ENCODE measurements at regions not wholly inside any gene's neighbourhood (a gene's known extent, or its start where the extent isn't known, plus 50 kb on each side); places are given as distances from the start of the nearest gene placed in this dataset.

DNA sequence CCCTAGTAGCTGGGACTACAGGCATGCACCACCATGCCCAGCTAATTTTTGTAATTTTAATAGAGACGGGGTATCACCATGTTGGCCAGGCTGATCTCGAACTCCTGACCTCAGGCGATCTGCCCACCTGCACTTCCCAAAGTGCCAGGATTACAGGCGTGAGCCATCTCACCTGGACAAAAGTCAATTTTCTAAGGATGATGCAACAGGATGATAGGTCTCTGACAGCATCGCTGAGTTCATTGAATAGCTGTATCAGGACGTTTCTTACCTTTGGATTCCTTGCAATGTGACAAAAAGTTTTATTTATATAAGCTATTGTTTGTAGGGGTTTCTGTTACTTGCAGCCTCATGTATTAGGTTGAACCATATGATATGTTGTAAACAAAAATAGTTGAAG is 55.5 kb upstream of the PCED1B start:
- Mint-ChIP-seq H3K27me3 (peaks cover 35 to 38% of the 10 kb centered on the region in 2 donors), H3K36me3 (ENCODE audit: insufficient read depth) (no peaks in the 10 kb centered on the region), H3K4me1 (ENCODE audit: low read depth in 2 of 2) (no peaks in the 10 kb centered on the region), H3K4me3 (no peak overlapping the region), H3K9me3 (no peaks in the 10 kb centered on the region), H3K27ac (no peak overlapping the region)
- DNase-seq = no peak
- no peak for ATAC-seq (replicated peaks)

DNA sequence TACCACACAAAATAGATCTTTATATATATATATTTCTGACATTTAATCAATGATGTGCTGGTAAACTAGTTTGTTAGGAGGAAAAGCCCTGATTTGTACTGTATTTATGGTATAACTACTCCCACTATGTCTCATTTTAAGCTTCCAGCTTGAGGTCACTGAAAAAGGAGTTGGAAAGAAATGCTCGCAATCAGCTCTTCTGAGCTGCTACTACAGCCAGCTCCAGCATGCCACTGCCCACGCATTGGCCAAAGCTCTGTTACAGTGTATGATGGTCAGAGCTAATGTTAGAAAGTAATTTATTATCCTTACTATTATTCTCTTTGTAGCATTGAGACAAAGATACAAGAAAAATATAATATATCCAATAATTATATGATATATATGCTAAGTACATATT is 55.0 kb upstream of the PCED1B start:
- no peaks in the 10 kb centered on the region for H3K4me1 Mint-ChIP-seq (ENCODE audit: low read depth in 2 of 2)
- no peak overlapping the region for H3K4me3 Mint-ChIP-seq
- H3K27me3 Mint-ChIP-seq = peaks cover 32 to 36% of the 10 kb centered on the region in 2 donors
- no peaks in the 10 kb centered on the region for H3K9me3 Mint-ChIP-seq
- ATAC-seq (replicated peaks) = no peak
- no peak for DNase-seq
- no peak overlapping the region for H3K27ac Mint-ChIP-seq
- no peaks in the 10 kb centered on the region for H3K36me3 Mint-ChIP-seq (ENCODE audit: insufficient read depth)

DNA sequence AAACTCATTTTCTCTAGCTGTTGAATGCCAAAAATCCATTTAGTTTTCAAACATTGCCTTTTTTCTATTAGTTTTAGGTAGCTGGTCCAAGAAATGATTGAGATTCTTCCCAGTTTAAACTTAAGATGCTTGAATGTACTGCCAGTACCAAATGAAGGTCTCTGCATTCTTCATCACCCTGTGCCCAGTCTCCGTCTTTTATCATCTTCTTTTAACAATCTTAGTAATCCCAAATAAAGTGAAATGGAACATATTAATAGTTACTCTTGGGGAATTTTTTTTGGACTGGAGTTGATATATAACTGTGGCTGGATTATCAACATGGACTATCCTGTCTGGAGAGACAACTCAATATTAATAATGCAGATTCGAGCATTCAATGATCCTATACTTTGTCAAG is 54.1 kb upstream of the PCED1B start:
- no peak for DNase-seq
- Mint-ChIP-seq H3K27ac (no peak overlapping the region), H3K27me3 (peaks cover 23 to 27% of the 10 kb centered on the region in 2 donors), H3K4me3 (no peak overlapping the region), H3K4me1 (ENCODE audit: low read depth in 2 of 2) (no peaks in the 10 kb centered on the region), H3K36me3 (ENCODE audit: insufficient read depth) (no peaks in the 10 kb centered on the region), H3K9me3 (no peaks in the 10 kb centered on the region)
- no peak for ATAC-seq (replicated peaks)

DNA sequence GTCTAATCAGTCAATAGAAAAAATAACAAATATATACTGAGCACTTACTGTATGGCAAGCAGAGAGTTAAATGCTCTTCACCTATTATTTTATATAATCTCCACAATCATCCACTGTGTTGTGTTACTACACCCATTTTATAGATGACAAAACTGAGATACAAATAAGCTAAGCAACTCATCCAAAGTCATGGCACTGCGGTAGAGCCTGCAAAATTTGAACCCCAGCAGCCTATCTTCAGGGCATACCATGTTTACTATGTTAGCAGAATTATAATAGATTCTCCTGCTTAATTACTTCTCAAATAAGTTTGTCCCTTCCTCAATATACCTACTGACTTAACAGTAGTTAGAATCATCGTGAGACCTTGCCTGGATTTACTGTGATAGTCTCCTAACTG is 53.6 kb upstream of the PCED1B start:
- Mint-ChIP-seq H3K27me3 (peaks cover 20 to 26% of the 10 kb centered on the region in 2 donors), H3K9me3 (no peaks in the 10 kb centered on the region), H3K4me3 (no peak overlapping the region), H3K4me1 (ENCODE audit: low read depth in 2 of 2) (peaks cover 0 to 2% of the 10 kb centered on the region in 2 donors), H3K36me3 (ENCODE audit: insufficient read depth) (no peaks in the 10 kb centered on the region), H3K27ac (no peak overlapping the region)
- no peak for ATAC-seq (replicated peaks)
- DNase-seq = no peak

DNA sequence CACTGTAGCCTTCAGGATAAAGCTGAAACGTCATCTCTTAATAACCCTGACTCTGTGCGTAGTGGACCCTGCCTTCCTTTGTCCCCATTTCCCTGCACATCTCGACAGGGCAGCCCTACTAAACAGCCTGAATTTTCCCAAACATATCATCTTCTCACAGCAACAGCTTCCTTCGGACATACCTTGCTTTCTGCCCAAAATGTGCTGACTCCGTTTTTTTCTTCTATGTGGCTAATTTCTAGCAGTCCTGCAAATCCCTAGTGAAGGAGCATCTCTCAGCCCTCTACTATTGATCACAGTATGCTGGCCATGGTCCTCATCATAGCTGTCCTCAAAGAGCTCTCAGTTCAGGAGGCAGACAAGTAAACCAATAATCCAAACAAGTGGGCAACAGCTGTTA is 53.1 kb upstream of the PCED1B start:
- H3K36me3 Mint-ChIP-seq (ENCODE audit: insufficient read depth) = no peaks in the 10 kb centered on the region
- H3K27ac Mint-ChIP-seq = no peak overlapping the region
- H3K4me3 Mint-ChIP-seq = no peak overlapping the region
- DNase-seq (no peak), ATAC-seq (replicated peaks) (no peak)
- no peaks in the 10 kb centered on the region for H3K9me3 Mint-ChIP-seq
- peaks cover 15 to 26% of the 10 kb centered on the region in 2 donors for H3K27me3 Mint-ChIP-seq
- H3K4me1 Mint-ChIP-seq (ENCODE audit: low read depth in 2 of 2) = peaks cover 0 to 2% of the 10 kb centered on the region in 2 donors
